ENCODE measurements at regions not wholly inside any gene's neighbourhood (a gene's known extent, or its start where the extent isn't known, plus 50 kb on each side); places are given as distances from the start of the nearest gene placed in this dataset.

DNA sequence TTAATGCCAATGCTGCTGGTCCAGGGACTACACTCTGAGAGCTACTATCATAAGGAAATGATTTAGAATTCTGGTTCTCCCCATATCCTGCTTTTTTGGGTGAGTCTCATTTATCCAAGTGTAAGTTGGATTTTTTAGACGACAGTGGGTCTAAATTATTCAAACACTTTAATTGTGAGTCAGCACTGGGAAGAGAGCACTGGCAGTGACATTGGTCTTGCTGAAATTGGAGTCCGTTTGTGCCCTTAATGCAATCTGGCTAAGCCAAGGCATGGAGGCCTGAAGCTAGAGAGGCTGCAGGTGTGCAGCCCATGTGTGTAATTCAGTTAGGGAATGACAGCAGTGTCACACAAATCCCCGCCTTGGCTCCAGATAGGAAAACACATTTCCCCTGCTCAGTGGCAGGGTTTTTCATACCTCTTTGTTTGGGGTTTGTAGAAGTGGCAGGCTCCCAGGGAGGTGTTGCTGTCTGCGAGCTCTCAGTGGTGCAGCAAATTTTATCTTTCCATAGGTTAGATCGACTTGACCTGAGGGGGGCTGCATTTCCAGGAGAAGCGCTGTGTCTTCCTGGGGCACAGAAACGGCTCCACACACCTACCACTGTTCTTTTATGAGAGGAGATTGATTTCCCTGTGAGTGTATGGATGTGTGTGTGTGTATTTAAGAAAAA lies 197.7 kb downstream of the CD47 start:
- TF ChIP-seq CEBPB (IDR thresholded peaks at IDR 0.05; ENCODE audit: borderline replicate concordance in 1 of 2, low read depth in 2 of 2, low read length in 2 of 2) (no peak), POLR2AphosphoS5 (IDR thresholded peaks at IDR 0.05; ENCODE audit: low read length) (no peak), EZH2 (IDR thresholded peaks at IDR 0.05; ENCODE audit: borderline replicate concordance, control insufficient read depth, low read depth, low read length) (no peak), YY1 (IDR thresholded peaks at IDR 0.05; ENCODE audit: low read depth, low read length) (no peak), ZSCAN29 (IDR thresholded peaks at IDR 0.05) (no peak), MAX (IDR thresholded peaks at IDR 0.05; ENCODE audit: low read depth, low read length) (no peak), JUND (IDR thresholded peaks at IDR 0.05; ENCODE audit: low read depth, low read length) (no peak), NR2C1 (IDR thresholded peaks at IDR 0.05) (no peak), POLR2A (IDR thresholded peaks at IDR 0.05; ENCODE audit: low read depth, low read length) (no peak), BHLHE40 (IDR thresholded peaks at IDR 0.05; ENCODE audit: borderline replicate concordance in 1 of 2, low read depth in 2 of 2, low read length in 1 of 2) (no peak), MYC (IDR thresholded peaks at IDR 0.05; ENCODE audit: insufficient read depth, insufficient read length, insufficient replicate concordance, low read length, severe bottlenecking) (no peak), HDAC2 (IDR thresholded peaks at IDR 0.05) (no peak), SIX5 (IDR thresholded peaks at IDR 0.05; ENCODE audit: low read depth, low read length, severe bottlenecking) (no peak)
- TF ChIP-seq, protein P1, sequence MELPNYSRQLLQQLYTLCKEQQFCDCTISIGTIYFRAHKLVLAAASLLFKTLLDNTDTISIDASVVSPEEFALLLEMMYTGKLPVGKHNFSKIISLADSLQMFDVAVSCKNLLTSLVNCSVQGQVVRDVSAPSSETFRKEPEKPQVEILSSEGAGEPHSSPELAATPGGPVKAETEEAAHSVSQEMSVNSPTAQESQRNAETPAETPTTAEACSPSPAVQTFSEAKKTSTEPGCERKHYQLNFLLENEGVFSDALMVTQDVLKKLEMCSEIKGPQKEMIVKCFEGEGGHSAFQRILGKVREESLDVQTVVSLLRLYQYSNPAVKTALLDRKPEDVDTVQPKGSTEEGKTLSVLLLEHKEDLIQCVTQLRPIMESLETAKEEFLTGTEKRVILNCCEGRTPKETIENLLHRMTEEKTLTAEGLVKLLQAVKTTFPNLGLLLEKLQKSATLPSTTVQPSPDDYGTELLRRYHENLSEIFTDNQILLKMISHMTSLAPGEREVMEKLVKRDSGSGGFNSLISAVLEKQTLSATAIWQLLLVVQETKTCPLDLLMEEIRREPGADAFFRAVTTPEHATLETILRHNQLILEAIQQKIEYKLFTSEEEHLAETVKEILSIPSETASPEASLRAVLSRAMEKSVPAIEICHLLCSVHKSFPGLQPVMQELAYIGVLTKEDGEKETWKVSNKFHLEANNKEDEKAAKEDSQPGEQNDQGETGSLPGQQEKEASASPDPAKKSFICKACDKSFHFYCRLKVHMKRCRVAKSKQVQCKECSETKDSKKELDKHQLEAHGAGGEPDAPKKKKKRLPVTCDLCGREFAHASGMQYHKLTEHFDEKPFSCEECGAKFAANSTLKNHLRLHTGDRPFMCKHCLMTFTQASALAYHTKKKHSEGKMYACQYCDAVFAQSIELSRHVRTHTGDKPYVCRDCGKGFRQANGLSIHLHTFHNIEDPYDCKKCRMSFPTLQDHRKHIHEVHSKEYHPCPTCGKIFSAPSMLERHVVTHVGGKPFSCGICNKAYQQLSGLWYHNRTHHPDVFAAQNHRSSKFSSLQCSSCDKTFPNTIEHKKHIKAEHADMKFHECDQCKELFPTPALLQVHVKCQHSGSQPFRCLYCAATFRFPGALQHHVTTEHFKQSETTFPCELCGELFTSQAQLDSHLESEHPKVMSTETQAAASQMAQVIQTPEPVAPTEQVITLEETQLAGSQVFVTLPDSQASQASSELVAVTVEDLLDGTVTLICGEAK (IDR thresholded peaks at IDR 0.05; ENCODE audit: borderline replicate concordance), result no peak

Measured in GM12878 (cell line).